GM19438 (cell line): ENCODE measurements at regions not wholly inside any gene's neighbourhood (a gene's known extent, or its start where the extent isn't known, plus 50 kb on each side); places are given as distances from the start of the nearest gene placed in this dataset.
"Not testable (repeated sequence)": the region's sequence is repeated elsewhere in the genome, so short reads cannot be mapped to it uniquely, and the experiment has no call there.

Experiments
- ATAC-seq: cut with Tn5 transposase; IDR thresholded peaks from one replicate; pipeline ENCODE4 v1.9.1; 2021; ENCODE audit warnings: low read depth; ENCODE audit not compliant: unreplicated experiment

GRCh38 chr17:77555121-77555591 lies 403.3 kb upstream of the TNRC6C start:
- ATAC-seq: no peak

DNA sequence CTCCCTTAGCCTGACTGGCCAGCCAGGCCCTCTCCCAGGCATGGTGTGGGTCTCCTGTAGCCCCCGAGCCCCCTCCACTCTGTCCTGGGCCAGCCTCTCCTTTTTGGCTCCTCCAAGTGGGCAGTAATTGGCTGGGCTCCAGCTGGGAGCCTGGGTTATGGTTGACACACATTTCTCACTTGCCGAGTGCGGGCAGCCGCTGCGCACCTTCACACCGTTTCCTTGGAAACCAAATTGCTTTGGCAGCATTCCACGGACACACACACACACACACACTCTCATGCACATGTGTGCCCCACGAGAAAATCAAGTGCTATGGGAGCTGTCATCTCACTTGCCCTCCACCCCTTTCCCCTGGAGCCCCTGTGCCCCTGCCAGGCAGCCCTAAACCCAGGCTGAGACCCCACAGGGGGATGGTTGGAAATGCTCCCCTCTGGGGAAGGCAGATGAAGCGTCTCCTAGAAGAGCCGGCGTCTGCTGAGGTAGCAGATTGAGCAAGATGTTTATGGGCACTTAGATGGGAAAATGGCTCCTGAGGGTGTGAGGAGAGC lies 402.7 kb upstream of the TNRC6C start:
- ATAC-seq: no peak

DNA sequence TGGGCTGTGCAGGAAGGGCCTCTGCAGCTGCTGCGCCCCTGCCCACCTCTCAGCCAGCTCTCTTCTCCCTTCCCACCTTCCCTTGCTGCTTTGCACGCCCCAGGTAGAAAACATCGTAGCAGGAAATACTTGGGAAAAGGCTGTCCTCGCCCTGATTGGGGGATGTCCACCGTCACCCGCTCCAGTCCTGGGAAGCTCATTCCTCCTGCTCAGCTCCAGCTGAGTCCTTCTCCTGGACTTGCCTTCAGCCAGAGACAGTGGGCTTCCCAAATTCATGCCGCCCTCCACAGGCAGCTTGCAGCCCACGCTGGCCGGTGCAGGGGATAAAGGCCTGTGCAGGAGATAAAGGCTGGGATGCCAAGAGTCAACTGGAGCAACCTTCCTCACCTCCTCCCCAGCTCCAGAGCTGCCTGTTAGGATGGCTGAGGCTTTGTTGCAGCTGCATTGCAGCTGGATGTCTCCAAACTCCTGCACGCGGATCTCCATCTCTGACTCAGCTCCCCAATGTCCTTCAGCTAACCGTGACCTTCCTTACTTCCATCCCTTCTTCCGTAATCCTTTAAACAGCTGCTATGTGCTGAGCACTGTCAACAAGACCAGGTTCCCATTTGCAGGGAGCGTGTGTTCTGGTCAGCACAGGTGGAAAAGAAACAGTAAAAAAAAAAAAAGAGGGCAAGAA lies 402.0 kb upstream of the TNRC6C start:
- no peak for ATAC-seq

DNA sequence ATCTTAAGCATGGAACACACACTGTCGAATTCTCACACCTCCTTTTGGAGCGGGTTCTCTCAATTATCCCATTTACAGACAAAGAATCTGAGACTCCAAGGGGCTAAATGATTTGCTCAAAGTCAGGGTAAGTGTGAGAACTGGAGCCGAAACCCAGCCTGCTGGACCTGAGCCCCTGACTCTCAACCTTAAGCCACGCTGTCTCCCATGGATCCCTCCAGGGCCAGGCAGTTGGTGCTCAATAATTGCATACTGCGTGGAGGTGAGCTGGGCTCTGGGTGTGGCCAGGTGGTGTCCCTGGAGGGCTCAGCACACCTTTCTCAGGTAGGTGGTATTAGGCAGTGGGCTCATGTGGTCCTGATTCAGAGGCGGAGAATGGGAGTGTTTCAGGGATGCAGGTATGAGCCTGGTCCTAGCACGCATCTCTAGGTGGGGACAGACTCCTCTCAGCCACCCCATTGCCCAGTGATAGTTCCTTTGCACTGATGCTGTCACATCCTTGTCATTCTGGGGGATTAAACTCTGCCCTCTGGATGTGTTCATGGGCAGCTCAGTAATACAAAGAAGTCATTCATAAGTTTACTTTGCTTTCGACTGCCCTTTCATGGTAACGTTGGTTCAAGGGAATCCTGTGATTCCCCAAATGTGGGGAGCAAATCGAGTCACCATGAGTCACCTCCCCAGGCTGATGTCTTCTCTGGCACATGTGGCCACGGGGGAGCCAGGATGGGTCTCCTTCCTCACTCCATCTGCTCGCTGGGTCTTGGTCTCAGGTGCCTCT lies 399.5 kb upstream of the TNRC6C start:
- ATAC-seq: no peak

GRCh38 chr17:77560381-77560780 lies 398.1 kb upstream of the TNRC6C start:
- ATAC-seq: no peak

DNA sequence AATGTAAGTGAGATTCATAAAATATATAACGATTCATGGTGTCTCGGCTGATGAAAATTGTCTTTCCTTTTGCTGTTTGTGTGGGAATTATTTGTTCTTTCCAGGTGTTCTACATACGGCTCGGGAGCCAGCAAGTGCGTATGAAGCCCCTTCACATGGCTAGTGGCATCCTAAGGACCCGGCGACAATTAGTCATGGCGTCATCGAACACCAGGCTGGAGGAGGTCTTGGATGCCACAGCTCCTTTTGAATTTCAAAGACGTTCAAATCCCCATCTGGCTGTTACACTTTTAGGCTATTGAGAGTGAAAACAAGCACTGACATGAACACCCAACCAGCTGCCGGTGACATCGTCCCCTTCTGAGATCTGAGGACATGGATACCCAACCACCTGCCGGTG lies 397.7 kb upstream of the TNRC6C start:
- no peak for ATAC-seq

DNA sequence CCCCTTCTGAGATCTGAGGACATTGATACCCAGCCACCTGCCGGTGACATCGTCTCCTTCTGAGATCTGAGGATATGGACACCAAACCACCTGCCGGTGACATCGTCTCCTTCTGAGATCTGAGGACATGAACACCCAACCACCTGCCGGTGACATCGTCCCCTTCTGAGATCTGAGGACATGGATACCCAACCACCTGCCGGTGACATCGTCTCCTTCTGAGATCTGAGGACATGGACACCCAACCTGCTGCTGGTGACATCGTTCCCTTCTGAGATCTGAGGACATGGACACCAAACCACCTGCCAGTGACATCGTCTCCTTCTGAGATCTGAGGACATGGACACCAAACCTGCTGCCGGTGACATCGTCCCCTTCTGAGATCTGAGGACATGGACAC lies 396.1 kb upstream of the TNRC6C start:
- not testable (repeated sequence) for ATAC-seq

DNA sequence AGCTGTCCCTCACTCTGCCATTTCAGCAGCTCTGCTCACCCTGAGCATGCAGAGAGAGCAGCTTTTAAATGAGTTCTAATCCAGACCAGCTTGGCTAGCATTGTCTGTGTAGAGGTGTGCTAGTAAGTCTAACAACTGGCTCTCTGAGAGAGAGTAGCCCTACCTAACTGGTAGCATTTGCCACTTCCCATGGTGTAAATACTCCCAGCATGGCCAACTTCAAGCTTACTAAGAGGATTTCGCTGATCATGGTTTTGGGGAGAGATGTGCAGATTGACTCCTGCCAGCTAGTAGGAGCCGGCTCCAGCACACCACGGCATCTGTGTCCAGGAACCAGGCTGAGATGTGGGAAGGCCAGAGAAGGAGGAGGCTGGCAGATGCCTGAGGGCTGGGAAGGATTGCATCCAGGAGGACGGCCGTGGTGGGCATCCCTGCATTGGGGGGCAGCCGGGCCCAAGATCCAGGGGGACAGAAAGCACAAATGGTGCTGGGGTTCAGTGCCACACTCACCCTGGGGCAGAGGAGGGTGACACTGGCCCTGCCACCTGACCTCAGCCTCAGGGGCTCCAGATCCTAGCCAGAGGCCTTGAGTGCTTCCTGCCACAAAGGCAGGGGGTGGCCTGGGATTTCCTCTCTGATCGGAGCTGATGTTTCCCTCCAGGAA lies 394.9 kb upstream of the TNRC6C start:
- ATAC-seq: no peak

GRCh38 chr17:77564278-77564920 lies 394.1 kb upstream of the TNRC6C start:
- no peak for ATAC-seq

GRCh38 chr17:77565166-77565565 lies 393.3 kb upstream of the TNRC6C start:
- no peak for ATAC-seq

DNA sequence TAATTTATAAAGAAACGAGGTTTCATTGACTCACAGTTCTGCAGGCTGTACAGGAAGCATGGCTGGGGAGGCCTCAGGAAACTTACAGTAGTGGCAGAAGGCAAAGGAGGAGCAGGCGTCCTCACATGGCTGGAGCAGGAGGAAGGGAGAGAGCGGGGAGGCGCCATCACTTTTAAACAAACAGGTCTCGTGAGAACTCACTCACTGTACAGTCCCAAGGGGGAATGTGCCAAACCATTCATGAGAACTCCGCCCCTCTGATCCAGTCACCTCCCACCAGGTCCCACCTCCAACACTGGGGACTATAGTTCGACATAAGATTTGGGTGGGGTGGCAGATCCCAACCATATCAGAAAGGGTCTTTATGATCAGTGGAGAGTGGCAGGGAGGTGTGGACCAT lies 392.4 kb upstream of the TNRC6C start:
- no peak for ATAC-seq

DNA sequence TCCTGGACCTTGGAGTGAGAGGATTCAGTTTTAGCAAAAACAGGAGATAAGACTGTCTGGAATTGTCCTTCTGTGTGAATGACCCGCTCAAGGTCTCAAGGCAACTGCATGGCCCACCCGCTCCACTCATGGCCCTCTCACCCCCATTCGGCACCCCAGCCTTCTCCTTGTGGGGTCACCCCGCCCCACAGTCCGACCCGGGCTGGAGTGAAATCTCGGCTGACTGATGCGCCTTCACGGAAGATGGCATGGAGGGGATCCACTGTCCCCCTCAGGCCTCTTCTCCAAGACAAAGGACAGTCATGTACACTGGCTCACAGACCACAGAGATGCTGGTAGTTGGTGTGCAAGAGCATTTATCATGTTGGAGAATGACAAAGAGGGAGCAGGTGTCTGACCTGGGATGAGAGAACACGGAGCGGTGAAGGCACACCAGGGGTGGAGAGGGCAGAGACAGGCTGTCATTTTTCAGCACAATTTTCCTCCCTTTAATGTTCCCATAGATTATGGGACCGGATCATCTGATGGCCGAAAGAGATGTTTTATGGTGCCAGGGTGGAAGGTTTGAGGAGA lies 391.9 kb upstream of the TNRC6C start:
- no peak for ATAC-seq

GRCh38 chr17:77568540-77568939 lies 390.0 kb upstream of the TNRC6C start:
- no peak for ATAC-seq

DNA sequence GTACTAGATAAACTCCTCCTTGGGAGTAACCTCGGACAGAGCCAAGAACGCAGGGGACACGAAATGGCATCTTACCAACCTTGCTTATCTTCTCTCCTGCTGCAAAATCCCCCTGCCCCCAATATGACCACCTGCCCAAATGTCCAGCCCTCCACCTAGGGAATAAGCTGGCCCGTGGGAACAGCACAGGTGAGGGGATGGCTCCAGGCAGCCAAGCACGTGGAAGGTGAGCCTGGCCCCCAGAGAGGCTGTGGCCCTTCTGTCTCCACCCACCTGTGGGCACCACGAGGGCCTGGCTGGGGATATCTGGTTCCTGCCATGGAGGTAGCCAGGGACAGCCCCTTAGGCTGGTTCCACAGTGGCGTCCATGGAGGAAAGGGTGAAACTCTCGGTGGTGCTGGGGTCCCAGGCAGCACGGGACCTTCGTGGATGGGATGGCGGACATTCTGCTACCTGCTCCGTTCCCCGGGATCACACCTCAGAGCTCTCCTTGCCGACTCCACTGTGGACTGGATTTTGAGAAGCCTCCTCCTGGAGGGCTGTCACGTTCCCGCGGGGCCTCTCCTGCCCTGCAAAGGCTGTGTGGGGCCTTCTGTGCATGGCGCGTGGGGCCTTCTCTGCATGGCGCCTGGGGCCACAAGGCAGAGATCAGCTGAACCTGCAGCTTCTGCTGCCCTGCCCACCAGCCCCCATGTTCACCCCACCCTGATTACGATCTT lies 388.5 kb upstream of the TNRC6C start:
- ATAC-seq: no peak

DNA sequence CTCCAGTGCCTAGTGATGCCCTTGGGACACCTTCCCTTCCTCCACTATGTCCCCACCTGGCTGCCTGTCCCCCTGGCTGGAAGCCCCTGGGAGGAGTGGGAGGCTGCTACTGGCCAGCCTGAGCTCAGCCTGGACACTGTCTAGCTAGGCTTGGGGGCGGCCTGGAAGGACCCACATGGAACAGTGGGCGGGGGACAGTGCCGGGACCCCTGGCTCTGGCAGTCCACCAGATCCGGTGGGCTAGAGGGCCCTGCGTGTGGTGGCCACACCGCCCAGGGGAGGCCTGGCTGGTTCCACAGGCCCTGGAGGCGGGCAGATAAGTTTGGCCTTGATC lies 388.0 kb upstream of the TNRC6C start:
- no peak for ATAC-seq

- no peak for ATAC-seq
These were observed 387.1 kb upstream of the TNRC6C start for GRCh38 chr17:77571155-77571981.

DNA sequence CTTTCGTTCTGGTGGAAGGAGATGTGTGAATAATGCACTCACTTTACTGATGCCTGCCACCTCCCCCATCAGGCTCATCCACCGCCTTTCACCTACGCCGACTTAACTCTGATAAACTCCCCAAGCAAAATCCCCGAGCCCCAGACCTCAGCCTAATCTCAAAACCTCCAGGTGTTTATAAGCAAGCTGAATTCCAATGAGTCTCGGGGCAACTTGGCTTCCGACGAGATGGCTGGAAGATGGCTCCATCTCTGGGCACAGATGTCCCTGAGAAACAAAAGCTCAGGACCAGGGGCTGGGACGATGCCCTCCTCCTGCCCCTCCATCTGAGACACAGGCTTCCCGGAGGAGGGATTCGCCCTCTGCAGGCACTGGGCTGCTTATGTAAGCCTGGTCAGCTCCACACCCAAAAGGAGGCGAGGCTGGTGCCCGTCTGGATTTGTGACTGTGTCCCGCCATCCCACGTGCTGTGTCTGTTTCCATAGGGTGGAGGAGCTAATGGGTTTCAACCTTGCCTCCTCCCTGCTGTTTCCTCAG lies 386.4 kb upstream of the TNRC6C start:
- no peak for ATAC-seq

GRCh38 chr17:77572851-77573250 lies 385.7 kb upstream of the TNRC6C start:
- no peak for ATAC-seq

- no peak for ATAC-seq
These were observed 381.0 kb upstream of the TNRC6C start for GRCh38 chr17:77577491-77577890.
